ENCODE measurements at regions not wholly inside any gene's neighbourhood (a gene's known extent, or its start where the extent isn't known, plus 50 kb on each side); places are given as distances from the start of the nearest gene placed in this dataset.

DNA sequence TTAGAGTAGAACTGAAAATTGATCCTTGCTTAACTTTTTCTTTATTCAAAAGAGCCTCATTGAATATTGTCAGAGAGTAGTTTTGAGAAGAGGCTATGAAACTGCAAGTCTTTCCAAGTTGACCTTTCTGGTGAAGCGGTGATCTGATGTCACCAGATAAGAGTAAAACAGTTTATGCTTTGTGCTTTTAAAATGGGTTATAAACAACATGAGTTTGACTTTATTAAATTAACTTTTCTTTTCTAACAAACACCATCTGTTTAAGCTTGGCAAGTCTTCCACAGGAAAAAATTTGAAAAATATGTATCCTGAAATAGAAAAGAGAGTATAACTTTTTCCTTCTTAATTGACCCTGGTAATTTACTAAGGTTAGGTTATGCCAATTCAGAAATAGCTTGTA lies 408.7 kb upstream of the NOVA1 start:
- peak; percentile 40 for DNase-seq

GRCh38 chr14:27008187-27008586 lies 410.4 kb upstream of the NOVA1 start:
- DNase-seq, result no peak

DNA sequence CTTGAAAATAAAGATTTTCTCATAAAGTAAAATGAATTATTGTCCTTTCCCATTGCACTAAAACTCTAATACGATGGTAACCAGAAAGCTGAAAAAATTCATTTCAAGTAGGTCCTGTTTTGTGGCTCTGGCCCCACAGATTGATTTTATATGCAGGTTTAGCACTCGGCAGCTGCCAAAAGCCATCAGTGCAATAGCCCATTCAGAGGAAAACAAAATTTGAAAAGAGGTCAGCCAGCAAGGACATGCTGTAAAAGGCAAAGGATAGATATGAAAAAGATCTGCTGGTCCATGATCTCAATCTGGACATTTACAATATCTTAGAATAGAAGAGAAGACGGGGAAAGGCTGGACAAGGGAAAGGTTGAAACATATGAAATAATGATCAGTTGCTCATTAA lies 414.8 kb upstream of the NOVA1 start:
- no peak for DNase-seq

- DNase-seq, result no peak
Measured at GRCh38 chr14:27013678-27014077, 415.8 kb upstream of the NOVA1 start.

DNA sequence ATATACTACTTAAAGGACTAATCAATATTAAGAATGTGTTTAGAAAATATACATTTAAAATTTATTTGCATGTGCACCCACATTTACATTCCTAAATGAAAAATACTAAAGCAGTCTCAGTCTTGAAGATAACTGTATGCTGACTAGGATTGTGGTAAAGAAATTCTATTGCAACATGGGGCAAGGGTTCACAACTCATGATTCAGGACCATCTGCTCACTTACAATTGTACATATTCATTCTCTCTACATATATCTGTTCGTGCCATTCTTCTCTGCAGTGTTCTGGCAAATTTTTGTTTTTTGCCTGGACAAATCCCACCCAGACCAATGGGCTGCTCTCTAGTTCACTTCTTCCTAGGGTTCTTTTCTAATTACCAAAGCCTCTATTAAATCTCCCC lies 417.2 kb upstream of the NOVA1 start:
- no peak for DNase-seq

- DNase-seq, result no peak
Measured at GRCh38 chr14:27025648-27026047, 427.8 kb upstream of the NOVA1 start.

GRCh38 chr14:27026097-27026496 lies 428.3 kb upstream of the NOVA1 start:
- DNase-seq, result no peak

DNA sequence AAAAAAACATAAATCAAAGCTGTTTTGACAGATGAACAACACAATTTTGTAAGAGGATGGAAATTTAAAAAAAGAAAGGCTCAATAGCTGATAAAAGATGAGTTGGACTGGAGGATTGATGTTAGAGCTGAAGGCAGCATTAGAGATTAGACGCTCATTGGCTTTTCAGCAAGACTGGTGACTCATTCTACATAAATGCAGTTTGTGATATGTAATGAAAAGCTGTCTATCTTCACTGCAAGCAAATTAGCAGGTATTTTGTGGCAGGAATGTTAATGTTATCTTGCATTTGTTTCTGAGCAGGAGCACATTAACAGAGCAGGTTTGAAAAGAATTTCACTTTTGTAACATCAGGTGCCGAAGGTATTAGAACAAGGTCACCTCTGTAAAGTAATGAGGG lies 442.7 kb upstream of the NOVA1 start:
- no peak for DNase-seq

- no peak for DNase-seq
Measured at GRCh38 chr14:27049701-27050100, 451.9 kb upstream of the NOVA1 start.

DNA sequence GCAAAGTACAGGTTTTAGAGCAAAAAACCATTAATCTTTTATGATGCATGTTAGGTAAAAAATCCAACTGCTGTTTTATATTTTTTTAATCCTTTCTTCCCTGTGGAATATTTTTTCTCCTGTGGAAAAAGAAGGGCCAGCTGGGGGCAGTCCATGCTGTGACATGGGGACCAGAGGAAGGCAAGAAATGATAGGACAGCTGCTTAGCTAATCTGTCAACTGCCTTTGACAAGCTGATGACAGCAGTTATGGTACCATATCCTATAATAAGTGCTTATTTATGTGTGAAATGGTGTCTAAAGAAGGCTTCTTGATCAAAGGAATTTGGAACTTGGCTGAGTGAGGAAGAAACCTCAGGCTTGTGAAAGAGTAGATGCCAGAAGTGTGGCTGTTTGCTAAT lies 452.4 kb upstream of the NOVA1 start:
- no peak for DNase-seq

DNA sequence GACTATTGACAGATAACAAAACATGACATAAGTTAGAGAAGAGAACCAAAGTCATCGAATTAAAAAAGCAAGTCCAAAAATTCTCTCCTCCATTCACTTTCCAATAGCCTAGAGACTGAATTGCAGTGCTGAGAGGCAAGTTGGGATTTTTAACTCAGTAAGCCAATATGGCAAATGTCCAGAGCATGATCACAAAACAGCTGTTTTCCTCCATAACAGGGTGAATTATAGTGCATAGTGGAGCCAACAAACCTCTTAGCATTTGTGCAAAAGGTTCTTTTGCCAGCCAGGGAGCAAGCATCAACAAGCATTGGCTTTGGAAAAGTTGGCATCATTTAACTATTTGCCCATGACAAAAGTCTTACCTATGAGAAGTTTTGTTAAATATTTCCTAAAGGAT lies 458.8 kb upstream of the NOVA1 start:
- peak; percentile 71 for DNase-seq

GRCh38 chr14:27061299-27061698 lies 463.5 kb upstream of the NOVA1 start:
- DNase-seq, result no peak

DNA sequence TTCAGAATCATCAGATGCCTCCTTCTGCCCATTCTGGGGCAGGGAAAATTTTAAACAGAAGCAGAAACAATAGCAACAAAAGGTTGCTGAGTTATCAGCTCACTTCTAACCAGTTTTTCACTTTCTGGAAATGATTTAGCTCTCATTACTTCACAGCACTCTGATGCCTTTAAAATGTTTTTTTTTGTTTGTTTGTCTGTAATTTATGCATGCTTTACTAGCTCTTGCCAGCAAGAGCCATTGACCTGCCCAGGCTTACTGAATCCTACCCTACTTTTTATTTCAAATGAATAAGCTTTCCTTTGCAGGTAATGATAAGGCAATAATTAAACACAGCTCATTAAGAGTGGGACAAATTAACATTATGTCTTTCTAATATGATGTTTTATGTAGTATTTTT lies 466.1 kb upstream of the NOVA1 start:
- no peak for DNase-seq

GRCh38 chr14:27065886-27066285 lies 468.1 kb upstream of the NOVA1 start:
- no peak for DNase-seq

DNA sequence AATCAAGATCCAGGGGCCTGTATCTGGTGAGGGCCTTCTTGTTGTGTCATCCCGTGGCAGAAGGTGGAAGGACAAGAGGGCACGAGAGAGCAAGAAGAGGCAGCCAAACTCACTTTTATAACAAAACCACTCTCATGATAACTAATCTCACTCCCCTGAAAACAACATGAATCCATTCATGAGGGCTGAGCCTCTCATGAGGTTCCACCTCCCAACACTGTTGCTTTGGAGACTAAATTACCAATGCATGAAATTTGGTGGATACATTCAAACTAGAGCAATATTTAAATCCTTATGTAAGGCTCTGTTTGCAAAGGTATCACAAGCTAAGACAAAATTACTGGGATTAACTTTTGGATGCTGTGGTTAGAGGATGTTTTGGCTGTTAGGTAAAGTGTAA lies 470.1 kb upstream of the NOVA1 start:
- DNase-seq, result no peak

DNA sequence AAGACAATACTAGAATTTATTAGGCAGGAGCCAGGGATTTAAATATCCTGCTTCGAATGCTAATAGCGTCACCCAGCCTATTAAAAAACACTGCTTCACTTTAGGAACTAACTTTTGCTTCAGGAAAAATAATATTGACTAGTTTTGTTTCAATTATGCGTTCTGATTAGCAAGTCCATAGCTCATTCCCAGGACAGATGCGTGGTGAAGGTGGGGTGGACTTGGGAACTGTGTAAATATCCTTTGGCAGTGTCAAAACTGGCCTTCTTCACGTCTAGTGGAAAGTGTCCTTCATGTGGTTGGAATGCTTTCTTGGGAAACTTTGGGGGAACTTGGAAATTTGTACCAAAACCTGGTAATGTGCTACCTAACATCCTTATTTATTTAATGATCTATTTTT lies 474.8 kb upstream of the NOVA1 start:
- no peak for DNase-seq

DNA sequence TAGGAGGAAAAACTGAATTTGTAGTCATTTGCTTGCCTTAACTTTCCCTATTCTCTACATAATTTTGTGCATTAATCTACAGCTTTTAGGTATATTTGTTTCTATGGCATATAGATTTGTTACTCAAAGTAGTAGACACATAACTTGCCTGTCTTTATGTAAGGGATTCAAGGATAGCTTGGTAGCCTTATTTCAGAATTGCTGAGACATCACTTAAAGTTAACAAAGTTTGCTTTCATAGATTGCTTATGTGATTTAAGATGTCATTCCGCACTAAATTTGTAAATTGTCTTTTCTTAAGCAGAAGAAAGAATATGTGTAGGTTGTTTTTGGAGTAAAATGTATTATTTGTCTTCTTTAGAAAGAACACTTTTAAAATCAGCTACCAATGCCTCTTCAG lies 477.7 kb upstream of the NOVA1 start:
- DNase-seq, result no peak

DNA sequence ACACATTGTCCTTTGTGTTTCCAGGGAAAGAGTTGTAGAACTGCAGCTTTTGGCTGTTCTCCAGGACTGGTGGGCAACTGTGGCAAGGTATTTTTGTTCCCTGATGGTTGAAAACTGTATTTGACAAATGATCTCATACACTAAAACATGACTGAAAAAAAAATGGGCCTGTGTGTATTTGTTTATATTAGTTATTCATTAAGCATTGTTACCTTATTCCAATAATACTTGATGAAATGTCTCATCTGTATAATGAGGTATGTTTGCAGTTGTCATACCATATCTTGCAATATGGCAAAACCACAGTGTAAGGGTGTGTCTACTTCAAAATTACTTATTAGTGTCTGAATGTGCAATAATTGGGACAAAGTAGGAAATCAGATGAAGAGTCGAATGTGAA lies 479.4 kb upstream of the NOVA1 start:
- DNase-seq, result no peak

DNA sequence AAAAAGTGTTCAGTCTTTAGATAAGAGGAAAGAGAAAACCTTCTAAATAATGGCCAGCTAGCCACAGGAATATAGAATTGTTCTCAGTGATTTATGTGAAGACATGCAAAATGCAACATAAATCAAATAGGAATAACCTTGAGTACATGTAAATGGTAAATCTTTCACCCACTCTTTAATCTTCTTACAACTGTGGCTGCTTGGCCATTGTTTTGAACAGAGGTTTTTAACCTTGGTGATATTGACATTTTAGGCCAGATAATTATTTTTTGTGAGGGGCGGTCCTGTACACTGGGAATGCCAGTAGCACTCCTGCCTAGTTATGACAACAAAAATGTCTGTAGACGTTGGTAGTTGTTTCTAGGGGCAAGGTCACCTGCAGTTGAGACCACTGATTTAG lies 479.9 kb upstream of the NOVA1 start:
- DNase-seq, result no peak

- DNase-seq, result no peak
Measured at GRCh38 chr14:27078191-27078590, 480.4 kb upstream of the NOVA1 start.

GRCh38 chr14:27079716-27080115 lies 481.9 kb upstream of the NOVA1 start:
- no peak for DNase-seq

DNA sequence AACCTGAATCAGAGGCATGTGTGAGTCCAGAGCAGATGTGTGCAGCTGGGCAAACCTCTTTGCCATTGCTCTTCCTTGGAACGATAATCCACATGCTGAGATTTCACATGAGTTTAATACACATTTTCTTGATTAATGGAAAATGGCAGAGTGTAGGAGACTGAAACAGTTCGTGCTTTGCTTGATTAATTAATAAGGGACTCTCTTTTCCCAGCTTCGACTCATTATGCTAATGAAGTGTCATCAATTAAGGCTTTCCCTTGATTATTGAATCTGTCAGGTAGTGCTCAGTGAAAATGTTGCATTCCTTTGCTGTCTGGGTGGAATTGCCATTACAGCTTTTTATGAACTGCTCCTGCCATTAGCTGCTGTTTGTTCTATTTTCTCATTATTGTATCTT lies 487.7 kb upstream of the NOVA1 start:
- no peak for DNase-seq

- no peak for DNase-seq
Measured at GRCh38 chr14:27090716-27091115, 492.9 kb upstream of the NOVA1 start.

DNA sequence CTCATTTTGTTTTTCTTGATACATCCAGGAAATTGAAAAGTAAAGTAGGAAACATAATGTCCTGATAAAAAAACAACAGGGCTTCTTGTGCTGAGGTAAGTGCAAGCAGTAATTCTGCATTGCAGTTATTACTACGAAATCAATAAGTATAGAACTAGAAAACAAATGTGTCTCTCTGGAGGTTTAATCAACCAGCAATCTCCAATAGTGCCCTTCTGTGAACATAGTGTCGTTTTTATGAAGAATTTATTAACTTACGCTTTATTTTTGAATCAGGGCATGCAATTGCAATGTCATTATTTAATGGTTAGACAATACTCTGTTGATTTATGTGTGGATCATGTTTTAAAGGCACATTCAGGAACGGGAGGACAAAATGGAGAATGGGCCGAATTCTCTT lies 494.1 kb upstream of the NOVA1 start:
- DNase-seq, result no peak

DNA sequence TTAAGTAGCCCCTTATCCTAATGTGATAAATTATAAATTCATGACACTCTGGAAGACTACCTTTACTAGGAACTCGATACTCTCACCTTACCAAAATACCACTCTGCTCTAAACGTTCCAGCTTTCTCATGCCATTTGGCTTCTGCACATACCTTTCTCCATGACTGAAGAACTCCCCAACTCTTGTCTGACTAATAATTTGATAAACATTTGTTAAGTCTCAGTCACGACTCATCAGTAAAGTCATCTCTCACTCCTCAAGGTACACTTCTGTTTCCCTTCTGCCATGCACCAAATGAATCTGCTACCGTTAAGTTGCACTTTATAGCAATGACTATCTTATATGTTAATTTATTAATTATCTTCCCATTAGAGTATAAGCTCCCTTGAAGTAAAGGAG lies 498.3 kb upstream of the NOVA1 start:
- no peak for DNase-seq

DNA sequence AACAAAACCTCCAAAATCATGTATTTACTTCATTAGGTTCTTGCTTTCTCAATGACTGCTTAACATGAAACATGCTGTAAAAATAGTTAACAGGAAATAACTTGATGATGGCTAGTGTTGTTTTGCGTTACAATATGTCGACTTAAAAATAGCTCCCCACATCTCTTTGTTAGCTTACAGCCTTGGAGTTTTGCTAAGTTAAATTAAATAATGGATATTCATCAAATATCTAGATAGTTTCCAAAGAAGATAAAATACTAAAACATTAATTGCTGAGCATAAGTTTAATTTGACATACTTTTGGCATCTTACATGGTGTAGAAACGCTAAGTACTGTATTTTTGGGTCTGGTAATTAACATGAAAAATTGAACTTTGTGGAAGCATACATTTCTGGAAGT lies 500.6 kb upstream of the NOVA1 start:
- DNase-seq, result no peak

Data from DMS79 treated with DMSO at 0.1 percent for 48 hours (cell line).